H1 (cell line): ENCODE measurements at regions not wholly inside any gene's neighbourhood (a gene's known extent, or its start where the extent isn't known, plus 50 kb on each side); places are given as distances from the start of the nearest gene placed in this dataset.

Source experiments
- CTBP2 ChIP-seq: IDR thresholded peaks from 2 replicates; pipeline ENCODE4 v1.7.0; 2011; ENCODE audit warnings: borderline replicate concordance, mild to moderate bottlenecking, moderate library complexity, mixed read lengths, low read length; ENCODE audit not compliant: insufficient read depth, insufficient read length
- JUN ChIP-seq: IDR thresholded peaks from 2 replicates; pipeline ENCODE4 v1.6.1; 2011; ENCODE audit warnings: low read depth, mild to moderate bottlenecking, improper control_type of control experiment, low read length
- SUZ12 ChIP-seq: fragments of 200-600 bp; sonication (generic); IDR thresholded peaks from 2 replicates; pipeline ENCODE4 v1.6.1; 2012; ENCODE audit warnings: mild to moderate bottlenecking, inconsistent platforms, low read length, moderate library complexity, mixed read lengths

DNA sequence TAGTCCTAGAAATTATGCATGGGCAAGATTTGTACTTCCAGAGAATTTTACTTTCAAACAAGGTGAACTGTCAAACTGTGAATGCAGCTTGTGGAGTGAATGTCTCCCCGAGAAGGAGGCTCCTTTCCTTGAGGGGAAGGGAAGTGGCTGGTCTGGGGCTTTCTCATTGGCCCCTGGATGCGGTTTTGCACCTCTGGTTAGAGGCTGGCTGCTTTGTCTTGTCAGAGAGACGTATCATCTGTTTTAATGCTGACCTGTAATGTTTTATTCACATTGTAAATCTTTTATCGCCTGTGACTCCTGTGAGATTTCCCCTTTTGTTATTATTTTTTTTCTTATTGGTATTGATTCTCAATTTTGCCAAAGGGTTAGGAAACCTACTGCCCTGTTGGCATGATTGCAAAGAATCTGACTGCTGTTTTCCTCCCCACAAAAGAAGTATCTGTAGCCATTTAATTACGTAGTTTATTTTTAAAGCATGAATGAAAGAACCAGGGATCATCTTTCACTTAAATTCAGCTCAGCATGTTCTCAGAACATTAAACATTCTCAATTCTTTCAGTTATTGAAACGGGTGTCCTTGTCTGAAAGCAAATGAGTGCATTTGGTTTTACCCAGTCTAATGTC, 238.3 kb upstream of the NFE2L3 start:
- TF ChIP-seq CTBP2 (no peak), JUN (no peak), SUZ12 (no peak)
